HEK293T (cell line): ENCODE measurements at regions not wholly inside any gene's neighbourhood (a gene's known extent, or its start where the extent isn't known, plus 50 kb on each side); places are given as distances from the start of the nearest gene placed in this dataset.

Experiments
- BHLHE40 ChIP-seq: fragments of 450-650 bp; IDR thresholded peaks from 2 replicates; pipeline ENCODE4 v1.6.1; 2016; ENCODE audit warnings: mild to moderate bottlenecking, moderate library complexity, borderline replicate concordance
- SP1 ChIP-seq: fragments of 450-650 bp; IDR thresholded peaks from 2 replicates; pipeline ENCODE4 v1.6.1; 2017
- TF ChIP-seq, protein P1 (sequence below): fragments of 450-650 bp; IDR thresholded peaks from 2 replicates; pipeline ENCODE4 v1.6.1; 2016

DNA sequence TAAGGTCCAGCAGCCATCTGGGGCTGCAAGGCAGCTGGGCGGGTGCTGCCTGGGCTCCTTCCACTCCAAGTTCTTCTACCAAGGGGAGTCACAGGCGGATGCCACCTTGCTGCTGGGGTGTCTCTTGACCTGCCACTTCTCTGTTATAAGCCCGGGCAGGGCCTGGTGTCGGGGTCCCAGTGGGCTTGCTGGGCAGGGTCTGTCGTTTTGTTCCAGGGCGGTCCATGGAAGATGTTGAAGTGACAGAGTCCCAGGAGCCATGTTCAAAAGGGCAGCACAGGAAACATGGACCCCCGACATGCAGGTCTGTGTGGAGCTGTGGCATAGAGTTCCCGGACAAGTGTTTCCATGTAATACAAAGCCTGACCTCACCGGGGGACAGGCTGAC is 91.1 kb downstream of the TNFRSF13B start:
- TF ChIP-seq SP1: no peak
- no peak for TF ChIP-seq BHLHE40
- TF ChIP-seq, protein P1, sequence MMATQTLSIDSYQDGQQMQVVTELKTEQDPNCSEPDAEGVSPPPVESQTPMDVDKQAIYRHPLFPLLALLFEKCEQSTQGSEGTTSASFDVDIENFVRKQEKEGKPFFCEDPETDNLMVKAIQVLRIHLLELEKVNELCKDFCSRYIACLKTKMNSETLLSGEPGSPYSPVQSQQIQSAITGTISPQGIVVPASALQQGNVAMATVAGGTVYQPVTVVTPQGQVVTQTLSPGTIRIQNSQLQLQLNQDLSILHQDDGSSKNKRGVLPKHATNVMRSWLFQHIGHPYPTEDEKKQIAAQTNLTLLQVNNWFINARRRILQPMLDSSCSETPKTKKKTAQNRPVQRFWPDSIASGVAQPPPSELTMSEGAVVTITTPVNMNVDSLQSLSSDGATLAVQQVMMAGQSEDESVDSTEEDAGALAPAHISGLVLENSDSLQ: no peak
